K562 (cell line): ENCODE measurements at regions not wholly inside any gene's neighbourhood (a gene's known extent, or its start where the extent isn't known, plus 50 kb on each side); places are given as distances from the start of the nearest gene placed in this dataset.

ENCODE experiments used
- BCOR ChIP-seq: fragments of 450-650 bp; IDR thresholded peaks from 2 replicates; pipeline ENCODE4 v1.6.1; 2016
- CHD1 ChIP-seq: fragments of 200-600 bp; sonication (generic); IDR thresholded peaks from one replicate; pipeline ENCODE4 v1.6.1; 2012; ENCODE audit warnings: mild to moderate bottlenecking, moderate library complexity, low read length, inconsistent platforms
- ELF1 ChIP-seq: fragments of 200-800 bp; sonication (Bioruptor generic); IDR thresholded peaks from 2 replicates; pipeline ENCODE4 v1.6.1; 2016; ENCODE audit warnings: missing genetic modification characterization, missing compliant biosample characterization
- HDAC2 ChIP-seq: fragments of 450-650 bp; IDR thresholded peaks from 2 replicates; pipeline ENCODE4 v1.6.1; 2016; ENCODE audit warnings: mild to moderate bottlenecking
- KAT8 ChIP-seq: fragments of 450-650 bp; IDR thresholded peaks from 2 replicates; pipeline ENCODE4 v1.6.1; 2016; ENCODE audit warnings: low read depth, mild to moderate bottlenecking
- MXI1 ChIP-seq: IDR thresholded peaks from 2 replicates; pipeline ENCODE4 v1.6.1; 2011; ENCODE audit warnings: low read depth, mild to moderate bottlenecking, improper control_type of control experiment, low read length
- NR1H2 ChIP-seq: sonication (generic); formaldehyde crosslinking; IDR thresholded peaks from 2 replicates; pipeline ENCODE4 v1.4.0; 2020; ENCODE audit warnings: mild to moderate bottlenecking, missing genetic modification reagents
- SP1 ChIP-seq: sonication (generic); formaldehyde crosslinking; IDR thresholded peaks from 2 replicates; pipeline ENCODE4 v1.8.1; 2022; ENCODE audit warnings: mild to moderate bottlenecking, missing genetic modification reagents
- SRSF3 ChIP-seq: fragments of 200-400 bp; formaldehyde crosslinking; IDR thresholded peaks from 2 replicates; pipeline ENCODE4 v1.6.1; 2016; ENCODE audit warnings: mild to moderate bottlenecking, low read length, moderate library complexity; ENCODE audit not compliant: insufficient read depth
- TAF9B ChIP-seq: fragments of 450-650 bp; IDR thresholded peaks from 2 replicates; pipeline ENCODE4 v1.6.1; 2018; ENCODE audit warnings: mild to moderate bottlenecking; ENCODE audit not compliant: partially characterized antibody
- TARDBP ChIP-seq: fragments of 450-650 bp; IDR thresholded peaks from 2 replicates; pipeline ENCODE4 v1.6.1; 2016
- ZNF274 ChIP-seq: IDR thresholded peaks from 2 replicates; pipeline ENCODE4 v1.6.1; 2011; ENCODE audit warnings: low read depth, mild to moderate bottlenecking, low read length, moderate library complexity, borderline replicate concordance
- TF ChIP-seq, protein P1 (sequence below): fragments of 250-450 bp; sonication (Bioruptor Pico); IDR thresholded peaks from 2 replicates; pipeline ENCODE4 v1.9.0; 2021; ENCODE audit warnings: mild to moderate bottlenecking, inconsistent platforms

DNA sequence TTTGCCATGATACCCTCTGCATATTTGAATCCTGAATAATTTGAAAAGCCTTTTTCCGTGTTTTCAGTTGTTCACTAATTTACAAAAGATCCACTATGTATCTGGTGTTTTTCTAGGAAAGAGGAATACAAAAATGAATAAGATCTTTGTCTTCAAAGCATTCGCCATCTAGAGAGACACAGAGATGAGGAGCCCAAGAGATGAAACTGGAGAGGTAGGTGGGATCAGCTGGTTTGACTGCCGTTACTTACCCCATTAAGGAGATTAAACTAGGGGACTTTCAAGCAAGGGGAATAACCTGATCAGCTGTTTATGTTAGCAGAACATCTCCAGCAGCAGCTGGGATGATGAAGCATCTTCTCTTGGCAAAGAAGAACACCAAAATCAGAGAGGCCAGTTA, 150.2 kb upstream of the SATB2 start:
- TF ChIP-seq TAF9B (no peak), KAT8 (no peak), NR1H2 (CRISPR knock-in tag) (no peak), BCOR (no peak), ELF1 (tag) (no peak), SRSF3 (no peak), TARDBP (no peak), HDAC2 (no peak), CHD1 (no peak), ZNF274 (no peak), SP1 (CRISPR knock-in tag) (no peak), MXI1 (no peak)
- TF ChIP-seq, protein P1, sequence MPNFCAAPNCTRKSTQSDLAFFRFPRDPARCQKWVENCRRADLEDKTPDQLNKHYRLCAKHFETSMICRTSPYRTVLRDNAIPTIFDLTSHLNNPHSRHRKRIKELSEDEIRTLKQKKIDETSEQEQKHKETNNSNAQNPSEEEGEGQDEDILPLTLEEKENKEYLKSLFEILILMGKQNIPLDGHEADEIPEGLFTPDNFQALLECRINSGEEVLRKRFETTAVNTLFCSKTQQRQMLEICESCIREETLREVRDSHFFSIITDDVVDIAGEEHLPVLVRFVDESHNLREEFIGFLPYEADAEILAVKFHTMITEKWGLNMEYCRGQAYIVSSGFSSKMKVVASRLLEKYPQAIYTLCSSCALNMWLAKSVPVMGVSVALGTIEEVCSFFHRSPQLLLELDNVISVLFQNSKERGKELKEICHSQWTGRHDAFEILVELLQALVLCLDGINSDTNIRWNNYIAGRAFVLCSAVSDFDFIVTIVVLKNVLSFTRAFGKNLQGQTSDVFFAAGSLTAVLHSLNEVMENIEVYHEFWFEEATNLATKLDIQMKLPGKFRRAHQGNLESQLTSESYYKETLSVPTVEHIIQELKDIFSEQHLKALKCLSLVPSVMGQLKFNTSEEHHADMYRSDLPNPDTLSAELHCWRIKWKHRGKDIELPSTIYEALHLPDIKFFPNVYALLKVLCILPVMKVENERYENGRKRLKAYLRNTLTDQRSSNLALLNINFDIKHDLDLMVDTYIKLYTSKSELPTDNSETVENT (CRISPR knock-in tag), result no peak
